ENCODE measurements at regions not wholly inside any gene's neighbourhood (a gene's known extent, or its start where the extent isn't known, plus 50 kb on each side); places are given as distances from the start of the nearest gene placed in this dataset.

GRCh38 chr6:4677011-4677750, 99.0 kb upstream of the CDYL start:
- TF ChIP-seq YY1 (IDR thresholded peaks at IDR 0.05; ENCODE audit: low read depth) = no peak
- TF ChIP-seq CREB1 (IDR thresholded peaks at IDR 0.05; ENCODE audit: low read depth) = no peak
- no peak for TF ChIP-seq TAF1 (IDR thresholded peaks at IDR 0.05; ENCODE audit: low read depth)
- TF ChIP-seq TCF12 (IDR thresholded peaks at IDR 0.05; ENCODE audit: low read depth) = no peak
- no peak for TF ChIP-seq EGR1 (IDR thresholded peaks at IDR 0.05)
- TF ChIP-seq RAD21 (IDR thresholded peaks at IDR 0.05; ENCODE audit: low read depth) = no peak
- TF ChIP-seq CEBPB (IDR thresholded peaks at IDR 0.05) = no peak
- no peak for TF ChIP-seq ZBTB7A (IDR thresholded peaks at IDR 0.05; ENCODE audit: low read depth)
- TF ChIP-seq EP300 (IDR thresholded peaks at IDR 0.05; ENCODE audit: borderline replicate concordance) = no peak
- no peak for TF ChIP-seq NFIC (IDR thresholded peaks at IDR 0.05)
- TF ChIP-seq TEAD4 (IDR thresholded peaks at IDR 0.05) = no peak
- no peak for TF ChIP-seq MAX (IDR thresholded peaks at IDR 0.05)
- TF ChIP-seq FOXM1 (IDR thresholded peaks at IDR 0.05; ENCODE audit: borderline replicate concordance, low read depth) = no peak
- TF ChIP-seq REST (IDR thresholded peaks at IDR 0.05; ENCODE audit: low read depth) = no peak
- TF ChIP-seq USF1 (IDR thresholded peaks at IDR 0.05) = no peak

- TF ChIP-seq CEBPB (IDR thresholded peaks at IDR 0.05) = no peak
- TF ChIP-seq CREB1 (IDR thresholded peaks at IDR 0.05; ENCODE audit: low read depth) = no peak
- TF ChIP-seq MAX (IDR thresholded peaks at IDR 0.05) = no peak
- TF ChIP-seq FOXM1 (IDR thresholded peaks at IDR 0.05; ENCODE audit: borderline replicate concordance, low read depth) = no peak
- no peak for TF ChIP-seq ZBTB7A (IDR thresholded peaks at IDR 0.05; ENCODE audit: low read depth)
- no peak for TF ChIP-seq TCF12 (IDR thresholded peaks at IDR 0.05; ENCODE audit: low read depth)
- no peak for TF ChIP-seq REST (IDR thresholded peaks at IDR 0.05; ENCODE audit: low read depth)
- TF ChIP-seq RAD21 (IDR thresholded peaks at IDR 0.05; ENCODE audit: low read depth) = no peak
- TF ChIP-seq USF1 (IDR thresholded peaks at IDR 0.05) = no peak
- no peak for TF ChIP-seq EGR1 (IDR thresholded peaks at IDR 0.05)
- TF ChIP-seq YY1 (IDR thresholded peaks at IDR 0.05; ENCODE audit: low read depth) = no peak
- no peak for TF ChIP-seq NFIC (IDR thresholded peaks at IDR 0.05)
- TF ChIP-seq TEAD4 (IDR thresholded peaks at IDR 0.05) = no peak
- TF ChIP-seq TAF1 (IDR thresholded peaks at IDR 0.05; ENCODE audit: low read depth) = no peak
- TF ChIP-seq EP300 (IDR thresholded peaks at IDR 0.05; ENCODE audit: borderline replicate concordance) = no peak
These were observed 100.2 kb upstream of the CDYL start for GRCh38 chr6:4676016-4676415.

- TF ChIP-seq MAX (IDR thresholded peaks at IDR 0.05) = no peak
- TF ChIP-seq TAF1 (IDR thresholded peaks at IDR 0.05; ENCODE audit: low read depth) = no peak
- TF ChIP-seq CREB1 (IDR thresholded peaks at IDR 0.05; ENCODE audit: low read depth) = no peak
- TF ChIP-seq RAD21 (IDR thresholded peaks at IDR 0.05; ENCODE audit: low read depth) = no peak
- TF ChIP-seq NFIC (IDR thresholded peaks at IDR 0.05) = no peak
- no peak for TF ChIP-seq TCF12 (IDR thresholded peaks at IDR 0.05; ENCODE audit: low read depth)
- no peak for TF ChIP-seq USF1 (IDR thresholded peaks at IDR 0.05)
- no peak for TF ChIP-seq CEBPB (IDR thresholded peaks at IDR 0.05)
- no peak for TF ChIP-seq YY1 (IDR thresholded peaks at IDR 0.05; ENCODE audit: low read depth)
- TF ChIP-seq ZBTB7A (IDR thresholded peaks at IDR 0.05; ENCODE audit: low read depth) = no peak
- no peak for TF ChIP-seq EP300 (IDR thresholded peaks at IDR 0.05; ENCODE audit: borderline replicate concordance)
- TF ChIP-seq EGR1 (IDR thresholded peaks at IDR 0.05) = no peak
- no peak for TF ChIP-seq FOXM1 (IDR thresholded peaks at IDR 0.05; ENCODE audit: borderline replicate concordance, low read depth)
- no peak for TF ChIP-seq TEAD4 (IDR thresholded peaks at IDR 0.05)
- no peak for TF ChIP-seq REST (IDR thresholded peaks at IDR 0.05; ENCODE audit: low read depth)
These were observed 101.1 kb upstream of the CDYL start for GRCh38 chr6:4675121-4675520.
